ENCODE measurements at regions not wholly inside any gene's neighbourhood (a gene's known extent, or its start where the extent isn't known, plus 50 kb on each side); places are given as distances from the start of the nearest gene placed in this dataset.

DNA sequence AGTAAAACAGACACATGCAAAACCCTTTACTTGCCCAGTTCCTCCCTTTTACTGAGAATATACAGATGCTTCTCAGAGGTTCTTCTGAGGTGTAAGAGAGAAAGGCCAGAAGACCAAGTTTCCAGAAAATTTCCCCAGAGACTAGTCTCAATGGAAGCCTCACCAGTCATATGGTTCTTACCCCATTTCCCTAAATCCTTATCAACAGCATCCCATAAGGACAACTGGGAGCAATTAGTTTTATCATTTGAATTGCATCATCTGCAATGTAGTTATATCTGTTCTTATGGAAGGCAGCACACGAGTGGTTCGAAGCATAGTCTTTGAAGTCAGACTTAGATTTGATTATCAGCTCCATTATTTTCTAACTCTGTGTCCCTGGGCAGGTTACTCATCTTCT is 203.6 kb upstream of the PPARGC1A start:
- H3K4me1 ChIP-seq (ENCODE audit: low read depth), result no peaks in the 10 kb centered on the region
- TF ChIP-seq CTCF (IDR thresholded peaks at IDR 0.05), result no peak
- no peaks in the 10 kb centered on the region for H3K36me3 ChIP-seq (ENCODE audit: low read depth)
- DNase-seq, result no peak
- intact Hi-C loops (cut with DNase I, micrococcal nuclease), result no loop called here
- H3K9me3 ChIP-seq, result no peaks in the 10 kb centered on the region
- no peak overlapping the region for H3K4me3 ChIP-seq
- no peak for ATAC-seq

- no peak for TF ChIP-seq CTCF (IDR thresholded peaks at IDR 0.05)
- Histone ChIP-seq H3K9me3 (no peaks in the 10 kb centered on the region), H3K36me3 (ENCODE audit: low read depth) (no peaks in the 10 kb centered on the region), H3K4me3 (no peak overlapping the region), H3K4me1 (ENCODE audit: low read depth) (no peaks in the 10 kb centered on the region)
- no peak for DNase-seq
- intact Hi-C loops (cut with DNase I, micrococcal nuclease), result no loop called here
- no peak for ATAC-seq
Measured at GRCh38 chr4:24091639-24092233, 201.9 kb upstream of the PPARGC1A start.

DNA sequence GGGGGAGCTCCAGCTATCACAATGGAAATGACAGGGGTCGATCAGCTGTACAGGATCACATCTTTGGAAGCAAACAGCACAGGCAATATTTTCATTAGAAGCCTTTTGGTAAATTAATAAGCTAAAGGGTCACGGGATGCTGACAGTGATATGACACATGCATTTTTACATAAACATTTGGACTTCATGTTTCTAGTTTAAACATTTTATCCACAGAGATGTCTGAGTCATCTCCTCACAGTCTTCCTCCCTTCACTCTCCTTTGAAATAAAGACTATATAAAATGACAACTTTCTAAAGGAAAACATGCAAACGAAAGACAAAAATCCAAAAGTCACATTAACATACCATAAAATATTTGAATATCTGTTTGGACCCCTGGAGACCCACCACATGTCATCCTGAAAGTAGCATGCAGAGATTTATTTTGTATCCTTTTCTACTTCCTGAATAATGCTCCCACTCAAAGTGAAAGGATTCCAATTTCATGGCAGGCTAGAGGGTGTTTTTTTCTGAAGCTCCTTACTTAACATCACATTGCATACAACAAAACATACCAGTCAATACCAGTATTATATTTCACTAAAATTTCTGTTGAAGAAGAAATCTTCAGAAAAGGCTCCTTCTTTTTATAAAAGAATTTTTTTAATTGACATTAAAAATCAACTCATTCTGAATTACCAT is 200.1 kb upstream of the PPARGC1A start:
- no peak for ATAC-seq
- DNase-seq, result no peak
- Histone ChIP-seq H3K4me3 (no peak overlapping the region), H3K4me1 (ENCODE audit: low read depth) (no peaks in the 10 kb centered on the region), H3K9me3 (no peaks in the 10 kb centered on the region), H3K36me3 (ENCODE audit: low read depth) (no peaks in the 10 kb centered on the region)
- intact Hi-C loops (cut with DNase I, micrococcal nuclease), result no loop called here
- TF ChIP-seq CTCF (IDR thresholded peaks at IDR 0.05), result no peak

- ATAC-seq (no peak), DNase-seq (no peak)
Measured at GRCh38 chr4:24080871-24081270, 191.0 kb upstream of the PPARGC1A start.

DNA sequence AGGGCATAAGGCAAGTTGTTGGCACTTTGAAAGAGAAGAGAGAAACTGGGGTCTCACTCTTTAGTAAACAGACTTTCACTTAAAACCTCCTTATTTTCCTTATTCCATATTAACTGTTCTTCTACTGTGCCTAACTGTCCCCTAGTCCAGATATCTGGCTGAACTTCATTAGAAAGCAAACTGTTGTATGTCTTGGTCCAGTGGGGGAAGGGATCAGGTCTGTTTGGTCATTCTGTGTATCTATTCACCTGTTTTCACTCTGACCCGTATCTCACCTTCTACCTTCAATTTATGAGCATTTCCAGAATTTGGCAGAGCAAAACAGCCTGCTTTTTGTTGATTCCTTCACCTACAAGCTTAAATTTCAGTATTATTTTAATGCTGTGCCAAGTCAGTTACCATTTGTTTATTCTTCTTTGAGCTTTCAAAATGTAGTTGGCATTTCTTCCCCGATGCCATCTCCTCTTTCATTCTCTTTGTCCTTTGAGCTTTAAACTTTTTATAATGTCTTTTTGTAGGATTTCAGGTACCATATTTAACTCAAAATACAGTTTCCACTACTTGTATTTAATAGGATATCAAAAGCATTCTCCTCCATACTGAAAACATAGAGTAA is 188.6 kb upstream of the PPARGC1A start:
- Histone ChIP-seq H3K9me3 (no peaks in the 10 kb centered on the region), H3K4me3 (no peak overlapping the region), H3K4me1 (ENCODE audit: low read depth) (no peaks in the 10 kb centered on the region), H3K36me3 (ENCODE audit: low read depth) (no peaks in the 10 kb centered on the region)
- ATAC-seq (no peak), DNase-seq (no peak)
- no peak for TF ChIP-seq CTCF (IDR thresholded peaks at IDR 0.05)
- intact Hi-C loops (cut with DNase I, micrococcal nuclease), result no loop called here

More at GRCh38 chr4:24080871-24081270, 191.0 kb upstream of the PPARGC1A start:
- intact Hi-C loops (cut with DNase I, micrococcal nuclease), result no loop called here
- Histone ChIP-seq H3K4me1 (ENCODE audit: low read depth) (no peaks in the 10 kb centered on the region), H3K36me3 (ENCODE audit: low read depth) (no peaks in the 10 kb centered on the region), H3K9me3 (no peaks in the 10 kb centered on the region), H3K4me3 (no peak overlapping the region)
- no peak for TF ChIP-seq CTCF (IDR thresholded peaks at IDR 0.05)
